ENCODE measurements at regions not wholly inside any gene's neighbourhood (a gene's known extent, or its start where the extent isn't known, plus 50 kb on each side); places are given as distances from the start of the nearest gene placed in this dataset.

DNA sequence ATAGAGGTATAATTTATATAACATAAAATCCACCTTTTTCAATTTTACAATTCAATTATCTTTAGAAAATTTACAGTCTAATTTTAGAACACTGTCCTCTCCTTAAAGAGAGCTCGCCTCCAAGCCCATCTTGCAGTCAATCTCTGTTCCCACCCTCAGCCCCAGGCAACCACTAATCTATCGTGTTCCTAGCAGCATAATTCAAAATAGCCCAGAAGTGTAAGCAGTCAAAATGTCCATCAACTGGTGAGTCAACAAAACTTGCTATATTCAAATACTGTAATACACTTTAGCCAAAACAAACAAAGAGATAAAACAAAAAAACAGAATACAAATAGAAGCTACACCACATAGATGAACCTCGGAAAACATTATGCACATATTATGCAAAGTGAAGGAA lies 1006.8 kb upstream of the EEF2KMT start:
- H3K36me3 Mint-ChIP-seq (ENCODE audit: low read depth), result no peaks in the 10 kb centered on the region
- H3K9me3 Mint-ChIP-seq, result no peaks in the 10 kb centered on the region
- TF ChIP-seq, protein P1, sequence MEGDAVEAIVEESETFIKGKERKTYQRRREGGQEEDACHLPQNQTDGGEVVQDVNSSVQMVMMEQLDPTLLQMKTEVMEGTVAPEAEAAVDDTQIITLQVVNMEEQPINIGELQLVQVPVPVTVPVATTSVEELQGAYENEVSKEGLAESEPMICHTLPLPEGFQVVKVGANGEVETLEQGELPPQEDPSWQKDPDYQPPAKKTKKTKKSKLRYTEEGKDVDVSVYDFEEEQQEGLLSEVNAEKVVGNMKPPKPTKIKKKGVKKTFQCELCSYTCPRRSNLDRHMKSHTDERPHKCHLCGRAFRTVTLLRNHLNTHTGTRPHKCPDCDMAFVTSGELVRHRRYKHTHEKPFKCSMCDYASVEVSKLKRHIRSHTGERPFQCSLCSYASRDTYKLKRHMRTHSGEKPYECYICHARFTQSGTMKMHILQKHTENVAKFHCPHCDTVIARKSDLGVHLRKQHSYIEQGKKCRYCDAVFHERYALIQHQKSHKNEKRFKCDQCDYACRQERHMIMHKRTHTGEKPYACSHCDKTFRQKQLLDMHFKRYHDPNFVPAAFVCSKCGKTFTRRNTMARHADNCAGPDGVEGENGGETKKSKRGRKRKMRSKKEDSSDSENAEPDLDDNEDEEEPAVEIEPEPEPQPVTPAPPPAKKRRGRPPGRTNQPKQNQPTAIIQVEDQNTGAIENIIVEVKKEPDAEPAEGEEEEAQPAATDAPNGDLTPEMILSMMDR (IDR thresholded peaks at IDR 0.05; ENCODE audit: unreplicated experiment in 3 of 3), result no peak
- no peaks in the 10 kb centered on the region for H3K27me3 Mint-ChIP-seq (ENCODE audit: low read depth)
- H3K4me3 Mint-ChIP-seq, result no peak overlapping the region
- H3K4me1 Mint-ChIP-seq, result no peaks in the 10 kb centered on the region
- H3K27ac Mint-ChIP-seq, result no peak overlapping the region

DNA sequence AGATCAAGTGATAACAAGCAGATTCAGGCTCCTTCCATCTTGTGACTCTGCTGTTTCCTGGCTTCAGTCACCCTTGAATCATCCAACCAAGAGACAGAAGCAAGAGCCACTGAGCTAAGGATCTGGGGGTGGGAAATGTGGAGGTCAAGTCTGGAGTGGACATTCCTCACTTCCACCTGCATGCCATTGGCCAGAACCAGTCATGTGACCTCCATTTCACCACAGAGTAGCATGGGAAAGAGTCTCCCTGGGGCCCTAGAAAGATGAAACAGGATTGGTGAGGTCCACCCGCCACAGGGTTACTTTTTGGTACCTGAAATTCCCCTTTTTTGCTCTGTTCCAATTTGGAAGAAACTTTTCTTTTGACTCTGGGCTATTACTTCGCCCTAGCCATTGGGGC lies 1006.0 kb upstream of the EEF2KMT start:
- H3K4me1 Mint-ChIP-seq, result no peaks in the 10 kb centered on the region

DNA sequence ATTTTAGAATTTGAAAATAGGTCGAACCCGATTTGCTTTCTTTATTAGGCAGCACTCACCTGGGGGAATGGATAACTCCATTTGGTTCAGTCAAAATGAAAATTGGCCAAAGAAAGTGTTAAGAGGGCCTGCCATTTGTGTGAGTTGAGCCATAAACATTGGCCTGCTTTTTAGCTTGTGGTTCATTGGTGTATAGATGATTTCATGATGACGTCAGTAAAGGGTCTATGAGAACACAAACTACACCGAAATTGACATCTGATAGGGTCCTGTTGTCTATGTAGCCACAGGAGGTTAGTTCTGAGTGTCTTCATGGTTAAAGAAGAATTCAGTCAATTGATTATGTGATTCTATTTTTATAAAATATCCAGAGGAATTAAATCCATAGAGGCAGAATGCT lies 1001.5 kb upstream of the EEF2KMT start:
- TF ChIP-seq, protein P1 (IDR thresholded peaks at IDR 0.05; ENCODE audit: unreplicated experiment in 3 of 3), result no peak
- Mint-ChIP-seq H3K9me3 (no peaks in the 10 kb centered on the region), H3K4me3 (no peak overlapping the region), H3K27ac (no peak overlapping the region), H3K4me1 (no peaks in the 10 kb centered on the region), H3K27me3 (ENCODE audit: low read depth) (no peaks in the 10 kb centered on the region), H3K36me3 (ENCODE audit: low read depth) (no peaks in the 10 kb centered on the region)

More for the DNA sequence above, 1006.0 kb upstream of the EEF2KMT start:
- H3K36me3 Mint-ChIP-seq (ENCODE audit: low read depth), result no peaks in the 10 kb centered on the region
- no peaks in the 10 kb centered on the region for H3K27me3 Mint-ChIP-seq (ENCODE audit: low read depth)
- no peak overlapping the region for H3K27ac Mint-ChIP-seq
- H3K4me3 Mint-ChIP-seq, result no peak overlapping the region
- TF ChIP-seq, protein P1 (IDR thresholded peaks at IDR 0.05; ENCODE audit: unreplicated experiment in 3 of 3), result no peak
- no peaks in the 10 kb centered on the region for H3K9me3 Mint-ChIP-seq

DNA sequence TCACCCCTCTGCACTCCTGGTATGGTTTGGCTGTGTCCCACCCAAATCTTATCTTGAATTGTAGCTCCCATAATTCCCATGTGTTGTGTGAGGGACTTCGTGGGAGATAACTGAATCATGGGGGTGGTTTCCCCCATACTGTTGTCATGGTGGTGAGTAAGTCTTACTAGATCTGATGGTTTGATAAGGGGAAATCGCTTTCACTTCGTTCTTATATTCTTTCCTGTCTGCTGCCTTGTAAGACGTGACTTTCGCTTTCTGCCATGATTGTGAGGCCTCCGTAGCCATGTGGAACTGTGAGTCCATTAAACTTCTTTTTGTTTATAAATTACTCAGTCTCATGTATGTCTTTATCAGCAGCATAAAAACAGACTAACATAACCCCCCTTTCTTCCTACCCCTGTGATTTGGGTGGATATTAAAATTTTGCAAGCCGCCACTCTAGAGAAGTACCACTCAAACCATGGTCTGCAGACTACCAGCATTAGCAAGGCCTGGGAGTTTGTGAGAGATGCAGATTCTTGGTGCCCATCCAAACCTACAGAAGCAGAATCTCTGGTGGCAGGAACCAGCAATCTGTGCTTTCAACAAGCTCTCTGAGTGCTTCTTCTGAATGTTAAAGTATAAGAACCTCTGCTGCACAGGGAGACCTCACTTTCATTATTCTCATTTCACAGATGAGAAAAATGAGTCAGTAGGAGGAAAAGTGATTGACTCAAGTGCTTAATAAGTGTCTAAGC lies 999.5 kb upstream of the EEF2KMT start:
- Mint-ChIP-seq H3K36me3 (ENCODE audit: low read depth) (no peaks in the 10 kb centered on the region), H3K9me3 (peaks cover 2% of the 10 kb centered on the region), H3K27ac (no peak overlapping the region), H3K4me3 (no peak overlapping the region), H3K27me3 (ENCODE audit: low read depth) (no peaks in the 10 kb centered on the region), H3K4me1 (no peaks in the 10 kb centered on the region)
- TF ChIP-seq, protein P1 (IDR thresholded peaks at IDR 0.05; ENCODE audit: unreplicated experiment in 3 of 3), result no peak

DNA sequence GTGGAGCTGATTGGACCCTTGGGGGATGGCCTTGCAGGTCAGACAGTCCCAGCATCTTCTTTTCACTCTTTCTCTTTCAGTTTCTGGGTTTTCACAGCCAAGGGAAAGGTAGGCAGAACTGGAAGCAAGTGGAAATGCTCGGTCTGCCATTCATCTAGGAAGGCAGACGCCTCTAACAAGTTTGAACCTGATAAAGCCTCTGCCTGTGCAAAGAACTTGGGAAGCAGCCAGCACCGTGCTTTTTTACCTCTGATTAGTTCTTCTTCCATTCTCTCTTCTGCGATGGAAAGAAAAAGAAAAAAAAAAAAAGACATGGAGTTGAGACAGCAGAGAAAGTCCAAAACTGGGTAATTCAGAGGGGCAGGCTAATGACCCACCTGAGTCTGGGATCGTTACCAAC lies 997.8 kb upstream of the EEF2KMT start:
- TF ChIP-seq, protein P1 (IDR thresholded peaks at IDR 0.05; ENCODE audit: unreplicated experiment in 3 of 3), result no peak
- Mint-ChIP-seq H3K36me3 (ENCODE audit: low read depth) (no peaks in the 10 kb centered on the region), H3K27me3 (ENCODE audit: low read depth) (no peaks in the 10 kb centered on the region), H3K4me1 (no peaks in the 10 kb centered on the region), H3K27ac (no peak overlapping the region), H3K9me3 (peaks cover 6% of the 10 kb centered on the region), H3K4me3 (no peak overlapping the region)

DNA sequence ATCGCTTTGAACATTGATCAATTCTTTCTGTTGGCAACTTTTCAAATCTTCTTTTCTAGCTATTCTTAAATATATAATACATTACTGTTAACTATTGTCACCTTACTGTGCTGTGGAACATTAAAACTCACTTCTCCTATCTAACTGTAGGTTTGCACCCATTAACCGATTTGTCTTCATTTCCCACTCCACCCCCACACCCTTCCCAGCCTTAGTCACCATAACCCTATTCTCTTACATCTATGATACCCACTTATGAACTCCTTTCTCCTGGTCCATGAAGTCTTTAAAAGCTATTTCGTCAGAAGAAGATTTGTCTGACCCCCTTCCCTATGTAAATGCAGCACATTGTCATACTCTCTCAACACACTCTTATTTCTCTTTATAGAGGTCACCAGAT lies 993.4 kb upstream of the EEF2KMT start:
- no peak overlapping the region for H3K27ac Mint-ChIP-seq

More for the DNA sequence above, 993.4 kb upstream of the EEF2KMT start:
- H3K4me3 Mint-ChIP-seq, result no peak overlapping the region
- TF ChIP-seq, protein P1 (IDR thresholded peaks at IDR 0.05; ENCODE audit: unreplicated experiment in 3 of 3), result no peak
- H3K4me1 Mint-ChIP-seq, result no peaks in the 10 kb centered on the region
- H3K27me3 Mint-ChIP-seq (ENCODE audit: low read depth), result peaks cover 3% of the 10 kb centered on the region
- H3K9me3 Mint-ChIP-seq, result peaks cover 11% of the 10 kb centered on the region
- H3K36me3 Mint-ChIP-seq (ENCODE audit: low read depth), result no peaks in the 10 kb centered on the region

All from nephron (organoid).